SU-DHL-6 (cell line): ENCODE measurements at regions not wholly inside any gene's neighbourhood (a gene's known extent, or its start where the extent isn't known, plus 50 kb on each side); places are given as distances from the start of the nearest gene placed in this dataset.

Experiments used
- H2AFZ ChIP-seq: fragments of 200-600 bp; sonication (generic); 2 replicates; pipeline ENCODE4 v1.6.1; 2014; ENCODE audit warnings: low read depth, mild to moderate bottlenecking, moderate library complexity, mixed read lengths, antibody characterized with exemption, low read length; ENCODE audit not compliant: severe bottlenecking
- H3F3A ChIP-seq: fragments of 200-600 bp; shearing (Covaris generic); 2 replicates; pipeline ENCODE4 v1.6.0; 2016; ENCODE audit warnings: antibody characterized with exemption, mild to moderate bottlenecking; ENCODE audit not compliant: insufficient read depth
- H3K27ac ChIP-seq: fragments of 200-600 bp; sonication (generic); 2 replicates; pipeline ENCODE4 v1.5.1; 2016; ENCODE audit warnings: low read depth, mild to moderate bottlenecking, low read length, moderate library complexity, mixed read lengths
- H3K27me3 ChIP-seq: fragments of 200-600 bp; sonication (generic), shearing (Covaris generic); 2 replicates; pipeline ENCODE4 v1.6.0; 2014; ENCODE audit warnings: mild to moderate bottlenecking, low read length
- H3K36me3 ChIP-seq: fragments of 200-600 bp; sonication (generic); 2 replicates; pipeline ENCODE4 v1.6.1; 2014; ENCODE audit warnings: mild to moderate bottlenecking, low read length, mixed read lengths
- H3K4me2 ChIP-seq: fragments of 300-600, 200-600 bp; shearing (Covaris generic), sonication (generic); 2 replicates; pipeline ENCODE4 v1.6.0; 2014; ENCODE audit warnings: low read length, low read depth, mild to moderate bottlenecking; ENCODE audit not compliant: poor library complexity, severe bottlenecking
- H3K4me3 ChIP-seq: fragments of 200-600 bp; sonication (generic); 2 replicates; pipeline ENCODE4 v1.5.1; 2014; ENCODE audit warnings: antibody characterized with exemption, low read length, mild to moderate bottlenecking, mixed read lengths; ENCODE audit not compliant: insufficient read depth, poor library complexity, severe bottlenecking
- H3K79me2 ChIP-seq: fragments of 200-600 bp; sonication (generic); 2 replicates; pipeline ENCODE4 v1.6.1; 2014; ENCODE audit warnings: mild to moderate bottlenecking, low read length, moderate library complexity; ENCODE audit not compliant: insufficient read depth
- H3K9ac ChIP-seq: fragments of 200-600 bp; sonication (generic); 2 replicates; pipeline ENCODE4 v1.7.0; 2014; ENCODE audit warnings: mild to moderate bottlenecking, low read length
- H3K9me2 ChIP-seq: fragments of 200-600 bp; sonication (generic); replicated peaks from 2 replicates; pipeline ENCODE4 v1.6.1; 2014; ENCODE audit warnings: low read length; ENCODE audit not compliant: insufficient read depth
- H3K9me3 ChIP-seq: fragments of 200-600 bp; sonication (generic); 2 replicates; pipeline ENCODE4 v1.6.1; 2014; ENCODE audit warnings: low read length, mixed read lengths; ENCODE audit not compliant: insufficient read depth
- H4K20me1 ChIP-seq: fragments of 200-600 bp; sonication (generic); 2 replicates; pipeline ENCODE4 v1.6.1; 2014; ENCODE audit warnings: low read depth, mild to moderate bottlenecking, antibody characterized with exemption, low read length, moderate library complexity, mixed read lengths
- EZH2phosphoT487 ChIP-seq: fragments of 200-600 bp; sonication (generic), shearing (Covaris generic); conservative IDR thresholded peaks from 2 replicates; pipeline ENCODE4 v1.6.1; 2018; ENCODE audit warnings: mild to moderate bottlenecking, antibody characterized with exemption, low read length, moderate library complexity, mixed read lengths
- TF ChIP-seq, protein P1 (sequence below): fragments of 200-600 bp; sonication (generic); IDR thresholded peaks from one replicate; pipeline ENCODE4 v1.5.1; 2017; ENCODE audit warnings: antibody characterized with exemption, mild to moderate bottlenecking, low read length, moderate library complexity; ENCODE audit not compliant: insufficient read depth, poor library complexity, severe bottlenecking

DNA sequence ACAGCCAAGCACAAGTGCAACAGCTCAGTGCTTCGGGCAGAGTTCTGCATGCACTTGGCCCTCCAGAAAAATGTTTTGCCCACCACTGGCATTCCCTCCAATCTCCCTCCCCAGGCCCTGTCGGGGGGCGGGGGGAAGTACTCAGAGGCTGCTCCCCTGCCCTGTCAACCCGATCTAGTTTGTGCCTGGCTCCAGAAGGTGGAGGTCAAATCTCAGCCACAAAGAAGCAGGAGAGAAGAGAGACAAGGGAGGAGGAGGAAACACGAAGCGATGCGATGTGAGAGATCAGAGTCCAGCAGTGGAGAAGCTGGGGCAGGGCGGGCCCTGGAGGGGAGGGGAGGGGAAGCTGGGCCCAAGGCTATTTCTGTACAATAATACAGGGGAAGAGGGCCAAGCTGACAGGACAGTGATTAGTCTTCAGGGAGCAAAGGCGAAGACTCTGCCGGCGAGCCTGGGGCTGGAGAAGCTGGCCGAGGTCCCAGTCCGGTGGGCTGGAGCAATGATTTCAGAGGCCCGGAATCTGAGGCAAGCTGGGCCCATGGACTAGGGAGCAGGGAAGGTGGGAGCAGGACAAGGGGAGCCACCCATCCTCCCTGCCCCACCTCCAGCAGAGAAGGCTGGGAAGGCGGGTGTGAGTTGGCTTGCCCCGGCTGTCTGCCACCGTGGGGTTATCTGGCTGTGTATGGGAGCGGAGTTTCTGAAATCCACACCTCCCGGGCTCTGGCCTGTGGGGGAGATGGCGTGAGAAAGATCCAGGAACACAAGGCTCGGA lies 167.1 kb downstream of the EFNB1 start:
- H3K4me2 ChIP-seq, result no peak overlapping the region
- H2AFZ ChIP-seq, result no peak overlapping the region
- no peaks in the 10 kb centered on the region for H3K79me2 ChIP-seq
- no peak overlapping the region for H3K9ac ChIP-seq
- H3K4me3 ChIP-seq, result no peak overlapping the region
- no peaks in the 10 kb centered on the region for H3K9me3 ChIP-seq
- no peaks in the 10 kb centered on the region for H3K9me2 ChIP-seq
- H3F3A ChIP-seq, result no peaks in the 10 kb centered on the region
- no peaks in the 10 kb centered on the region for H3K27me3 ChIP-seq
- TF ChIP-seq, protein P1, sequence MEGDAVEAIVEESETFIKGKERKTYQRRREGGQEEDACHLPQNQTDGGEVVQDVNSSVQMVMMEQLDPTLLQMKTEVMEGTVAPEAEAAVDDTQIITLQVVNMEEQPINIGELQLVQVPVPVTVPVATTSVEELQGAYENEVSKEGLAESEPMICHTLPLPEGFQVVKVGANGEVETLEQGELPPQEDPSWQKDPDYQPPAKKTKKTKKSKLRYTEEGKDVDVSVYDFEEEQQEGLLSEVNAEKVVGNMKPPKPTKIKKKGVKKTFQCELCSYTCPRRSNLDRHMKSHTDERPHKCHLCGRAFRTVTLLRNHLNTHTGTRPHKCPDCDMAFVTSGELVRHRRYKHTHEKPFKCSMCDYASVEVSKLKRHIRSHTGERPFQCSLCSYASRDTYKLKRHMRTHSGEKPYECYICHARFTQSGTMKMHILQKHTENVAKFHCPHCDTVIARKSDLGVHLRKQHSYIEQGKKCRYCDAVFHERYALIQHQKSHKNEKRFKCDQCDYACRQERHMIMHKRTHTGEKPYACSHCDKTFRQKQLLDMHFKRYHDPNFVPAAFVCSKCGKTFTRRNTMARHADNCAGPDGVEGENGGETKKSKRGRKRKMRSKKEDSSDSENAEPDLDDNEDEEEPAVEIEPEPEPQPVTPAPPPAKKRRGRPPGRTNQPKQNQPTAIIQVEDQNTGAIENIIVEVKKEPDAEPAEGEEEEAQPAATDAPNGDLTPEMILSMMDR, result no peak
- no peak for TF ChIP-seq EZH2phosphoT487
- H3K27ac ChIP-seq, result no peak overlapping the region
- H3K36me3 ChIP-seq, result no peaks in the 10 kb centered on the region
- H4K20me1 ChIP-seq, result no peaks in the 10 kb centered on the region

DNA sequence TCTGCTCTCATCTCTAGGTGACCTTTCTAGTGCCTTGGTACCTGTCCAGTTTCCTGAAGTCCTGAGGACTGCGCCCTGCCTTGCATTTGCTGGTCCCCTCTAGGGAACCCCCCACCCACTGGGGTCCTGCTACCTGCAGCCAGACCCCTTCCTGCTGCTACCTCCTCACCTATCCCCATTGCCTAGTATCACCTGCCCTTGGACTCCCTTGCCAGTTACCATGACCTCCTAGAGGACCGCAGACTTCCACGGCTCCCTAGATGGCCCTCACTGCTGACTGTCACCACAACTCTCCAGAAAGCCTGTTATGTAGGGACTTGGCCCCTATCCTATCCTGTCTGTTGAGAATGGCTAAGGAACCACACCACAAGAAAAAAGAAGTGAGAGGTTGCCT lies 166.6 kb downstream of the EFNB1 start:
- Histone ChIP-seq H3K9me2 (no peaks in the 10 kb centered on the region), H2AFZ (no peak overlapping the region), H3K79me2 (no peaks in the 10 kb centered on the region), H3K36me3 (no peaks in the 10 kb centered on the region), H3K9me3 (no peaks in the 10 kb centered on the region), H3F3A (no peaks in the 10 kb centered on the region), H3K4me3 (no peak overlapping the region), H3K4me2 (no peak overlapping the region), H3K27ac (no peak overlapping the region), H3K27me3 (no peaks in the 10 kb centered on the region), H4K20me1 (no peaks in the 10 kb centered on the region), H3K9ac (no peak overlapping the region)
- TF ChIP-seq, protein P1, result no peak
- TF ChIP-seq EZH2phosphoT487, result no peak

DNA sequence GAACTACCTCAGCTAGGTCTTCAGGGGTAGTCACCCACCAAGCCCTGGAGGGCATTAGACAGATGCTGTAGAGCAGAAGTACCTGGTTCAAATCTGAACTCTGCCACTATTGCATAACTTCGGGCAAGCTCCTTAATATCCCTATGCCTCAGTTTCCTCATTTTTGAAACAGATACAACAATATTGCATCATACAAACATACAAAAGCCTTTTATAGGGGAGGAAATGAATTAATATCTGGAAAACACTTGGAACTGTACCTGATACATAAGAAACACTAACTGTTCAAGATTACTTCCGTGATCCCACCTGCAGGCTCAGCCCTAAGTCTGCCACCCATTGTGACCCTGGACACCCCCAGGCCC lies 166.1 kb downstream of the EFNB1 start:
- no peaks in the 10 kb centered on the region for H3K27me3 ChIP-seq

More for the DNA sequence above, 166.1 kb downstream of the EFNB1 start:
- TF ChIP-seq, protein P1, result no peak
- no peaks in the 10 kb centered on the region for H3F3A ChIP-seq
- H2AFZ ChIP-seq, result no peak overlapping the region
- no peaks in the 10 kb centered on the region for H3K9me2 ChIP-seq
- no peaks in the 10 kb centered on the region for H3K36me3 ChIP-seq
- H3K4me3 ChIP-seq, result no peak overlapping the region
- no peak overlapping the region for H3K9ac ChIP-seq
- H3K27ac ChIP-seq, result no peak overlapping the region
- H4K20me1 ChIP-seq, result no peaks in the 10 kb centered on the region
- no peaks in the 10 kb centered on the region for H3K9me3 ChIP-seq
- H3K4me2 ChIP-seq, result no peak overlapping the region
- no peaks in the 10 kb centered on the region for H3K79me2 ChIP-seq
